DND-41 (cell line): ENCODE measurements at regions not wholly inside any gene's neighbourhood (a gene's known extent, or its start where the extent isn't known, plus 50 kb on each side); places are given as distances from the start of the nearest gene placed in this dataset.

Source experiments
- CTCF ChIP-seq: IDR thresholded peaks from 2 replicates; pipeline ENCODE4 v1.5.1; 2012; ENCODE audit warnings: borderline replicate concordance, low read length, moderate library complexity, mild to moderate bottlenecking; ENCODE audit not compliant: poor library complexity, severe bottlenecking; ENCODE audit errors: extremely low read depth
- EZH2 ChIP-seq: IDR thresholded peaks from 3 replicates; pipeline ENCODE4 v1.6.1; 2012; ENCODE audit warnings: borderline replicate concordance, low read depth, mild to moderate bottlenecking, moderate library complexity, low read length, inconsistent platforms; ENCODE audit not compliant: severe bottlenecking

- TF ChIP-seq CTCF (no peak), EZH2 (no peak)
These were observed 98.8 kb downstream of the OAT start for GRCh38 chr10:124319926-124320391.
